ENCODE measurements at regions not wholly inside any gene's neighbourhood (a gene's known extent, or its start where the extent isn't known, plus 50 kb on each side); places are given as distances from the start of the nearest gene placed in this dataset.

- DNase-seq (ENCODE audit: low read depth), result no peak
- no peak overlapping the region for H3K4me3 ChIP-seq (ENCODE audit: low read depth, low read length)
- TF ChIP-seq, protein P1, sequence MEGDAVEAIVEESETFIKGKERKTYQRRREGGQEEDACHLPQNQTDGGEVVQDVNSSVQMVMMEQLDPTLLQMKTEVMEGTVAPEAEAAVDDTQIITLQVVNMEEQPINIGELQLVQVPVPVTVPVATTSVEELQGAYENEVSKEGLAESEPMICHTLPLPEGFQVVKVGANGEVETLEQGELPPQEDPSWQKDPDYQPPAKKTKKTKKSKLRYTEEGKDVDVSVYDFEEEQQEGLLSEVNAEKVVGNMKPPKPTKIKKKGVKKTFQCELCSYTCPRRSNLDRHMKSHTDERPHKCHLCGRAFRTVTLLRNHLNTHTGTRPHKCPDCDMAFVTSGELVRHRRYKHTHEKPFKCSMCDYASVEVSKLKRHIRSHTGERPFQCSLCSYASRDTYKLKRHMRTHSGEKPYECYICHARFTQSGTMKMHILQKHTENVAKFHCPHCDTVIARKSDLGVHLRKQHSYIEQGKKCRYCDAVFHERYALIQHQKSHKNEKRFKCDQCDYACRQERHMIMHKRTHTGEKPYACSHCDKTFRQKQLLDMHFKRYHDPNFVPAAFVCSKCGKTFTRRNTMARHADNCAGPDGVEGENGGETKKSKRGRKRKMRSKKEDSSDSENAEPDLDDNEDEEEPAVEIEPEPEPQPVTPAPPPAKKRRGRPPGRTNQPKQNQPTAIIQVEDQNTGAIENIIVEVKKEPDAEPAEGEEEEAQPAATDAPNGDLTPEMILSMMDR (conservative IDR thresholded peaks at IDR 0.05; ENCODE audit: low read depth, low read length), result no peak
Measured at GRCh38 chr22:49166746-49167145, 660.9 kb downstream of the BRD1 start.

DNA sequence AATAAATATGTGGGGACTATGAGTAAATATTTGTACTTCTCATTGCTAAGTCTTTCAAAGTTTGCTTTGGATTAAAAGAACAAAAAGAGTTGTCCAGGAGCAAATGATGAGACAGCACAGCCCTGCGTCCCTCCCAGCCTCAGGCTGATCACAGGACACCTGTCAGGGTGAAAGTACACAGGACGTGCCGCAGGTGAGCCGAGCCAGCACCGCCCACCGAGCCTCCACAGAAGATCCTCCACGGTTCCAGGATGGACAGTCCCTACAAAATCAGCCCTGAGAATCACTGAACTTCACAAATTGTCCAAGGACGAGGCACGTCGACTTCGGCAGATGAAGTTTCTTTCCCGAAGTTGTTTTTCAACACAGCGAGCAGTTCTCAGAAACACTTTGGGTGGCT lies 661.5 kb downstream of the BRD1 start:
- TF ChIP-seq, protein P1 (conservative IDR thresholded peaks at IDR 0.05; ENCODE audit: low read depth, low read length), result no peak
- no peak overlapping the region for H3K4me3 ChIP-seq (ENCODE audit: low read depth, low read length)
- DNase-seq (ENCODE audit: low read depth), result no peak

DNA sequence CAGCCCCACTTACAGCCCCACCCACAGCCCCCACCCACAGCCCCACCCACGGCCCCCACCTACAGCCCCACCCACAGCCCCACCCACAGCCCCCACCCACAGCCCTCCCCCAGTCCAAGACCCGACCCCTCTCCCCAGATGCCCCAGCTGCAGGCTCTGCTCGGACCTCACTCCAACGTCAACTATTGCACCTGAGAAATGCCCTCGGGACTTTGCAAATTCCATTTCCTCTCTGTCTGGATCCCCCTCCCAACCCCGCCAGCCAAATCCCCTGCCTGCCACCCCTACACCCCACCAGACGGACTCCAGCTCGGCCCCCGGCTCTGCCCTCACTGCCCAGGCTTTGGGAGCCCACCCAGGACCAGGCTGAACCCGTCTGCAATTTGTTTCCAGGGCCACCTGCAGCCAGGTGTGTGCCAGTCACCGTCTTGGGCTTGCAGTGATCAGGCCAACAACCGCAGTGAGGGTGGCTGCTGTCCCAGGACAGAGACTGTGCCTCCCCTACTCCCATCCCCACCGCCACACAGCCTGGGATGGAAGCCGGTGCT lies 662.8 kb downstream of the BRD1 start:
- TF ChIP-seq, protein P1 (conservative IDR thresholded peaks at IDR 0.05; ENCODE audit: low read depth, low read length), result no peak
- H3K4me3 ChIP-seq (ENCODE audit: low read depth, low read length), result no peak overlapping the region
- DNase-seq (ENCODE audit: low read depth), result no peak

- no peak overlapping the region for H3K4me3 ChIP-seq (ENCODE audit: low read depth, low read length)
- TF ChIP-seq, protein P1 (conservative IDR thresholded peaks at IDR 0.05; ENCODE audit: low read depth, low read length), result no peak
- no peak for DNase-seq (ENCODE audit: low read depth)
Measured at GRCh38 chr22:49163960-49164690, 663.5 kb downstream of the BRD1 start.

DNA sequence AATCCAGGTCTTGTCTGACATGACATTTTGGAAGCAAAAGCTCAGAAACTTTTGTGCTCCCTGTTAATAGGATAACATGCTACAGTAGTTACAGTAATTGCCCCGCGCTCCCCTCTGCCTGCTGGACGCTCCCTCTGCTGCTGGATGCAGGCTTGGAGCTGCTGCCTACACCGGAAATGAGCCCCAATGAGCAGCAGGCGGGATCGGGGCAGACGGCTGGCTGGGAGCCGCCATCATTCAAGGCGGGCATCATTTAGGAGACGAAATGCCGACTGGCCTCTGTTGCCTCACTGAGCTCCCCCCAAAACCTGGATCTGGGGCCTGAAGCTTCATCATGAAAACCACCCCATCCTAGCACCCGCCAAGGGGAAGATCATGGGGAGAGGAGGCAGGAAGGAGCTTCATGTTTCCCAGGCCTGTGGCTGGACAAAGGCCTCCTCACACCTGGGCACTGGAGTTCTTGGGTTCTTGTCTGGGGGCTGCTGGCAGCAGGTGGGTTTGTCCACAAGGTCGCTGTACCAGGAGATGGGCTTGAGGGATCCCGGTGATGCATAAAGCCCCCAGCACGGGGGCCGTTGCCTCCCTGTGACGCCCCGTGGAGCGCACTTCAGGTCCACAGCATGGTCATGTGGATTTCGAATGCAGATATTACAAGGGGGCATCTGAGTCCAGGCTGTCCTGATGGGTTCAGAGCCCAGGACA lies 664.3 kb downstream of the BRD1 start:
- TF ChIP-seq, protein P1 (conservative IDR thresholded peaks at IDR 0.05; ENCODE audit: low read depth, low read length), result no peak
- no peak overlapping the region for H3K4me3 ChIP-seq (ENCODE audit: low read depth, low read length)
- no peak for DNase-seq (ENCODE audit: low read depth)

DNA sequence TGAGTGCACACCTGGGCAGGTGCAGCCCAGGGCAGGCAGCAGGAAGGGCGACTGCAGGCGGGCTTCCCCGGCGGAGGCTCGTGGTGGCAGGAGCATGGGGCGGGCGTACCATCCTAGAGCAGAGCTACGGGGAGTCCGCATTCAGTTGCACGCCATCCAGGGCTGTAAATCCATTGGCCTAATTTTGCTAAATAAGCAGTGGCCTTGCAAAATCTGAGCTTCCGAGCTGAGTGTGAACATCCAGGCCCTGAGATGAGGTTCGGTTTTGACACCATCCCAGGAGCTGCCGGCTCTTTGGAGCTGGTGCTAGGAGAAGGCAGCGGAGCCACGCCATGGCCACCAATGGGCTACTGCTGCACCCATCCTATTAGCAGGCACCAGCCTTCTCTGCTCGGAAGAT lies 664.8 kb downstream of the BRD1 start:
- H3K4me3 ChIP-seq (ENCODE audit: low read depth, low read length), result no peak overlapping the region
- DNase-seq (ENCODE audit: low read depth), result no peak
- TF ChIP-seq, protein P1 (conservative IDR thresholded peaks at IDR 0.05; ENCODE audit: low read depth, low read length), result no peak
